GM08714 (cell line): ENCODE measurements at regions not wholly inside any gene's neighbourhood (a gene's known extent, or its start where the extent isn't known, plus 50 kb on each side); places are given as distances from the start of the nearest gene placed in this dataset.

Source experiments
- H3K4me3 ChIP-seq: fragments of 200-500 bp; sonication (Bioruptor generic); 2 replicates; pipeline ENCODE4 v1.5.1; 2014; ENCODE audit warnings: mild to moderate bottlenecking, low read length, inconsistent platforms
- ZNF274 ChIP-seq: IDR thresholded peaks from 2 replicates; pipeline ENCODE4 v1.6.1; 2012; ENCODE audit warnings: mild to moderate bottlenecking, low read depth, low read length

GRCh38 chr1:201686714-201687455 lies 142.1 kb upstream of the IPO9 start:
- no peak for TF ChIP-seq ZNF274
- no peak overlapping the region for H3K4me3 ChIP-seq

GRCh38 chr1:201688514-201688913 lies 140.4 kb upstream of the IPO9 start:
- TF ChIP-seq ZNF274: no peak
- H3K4me3 ChIP-seq: no peak overlapping the region

- TF ChIP-seq ZNF274: no peak
- H3K4me3 ChIP-seq: no peak overlapping the region
Observed at GRCh38 chr1:201689647-201690046, 139.3 kb upstream of the IPO9 start.

GRCh38 chr1:201690528-201690927 lies 138.4 kb upstream of the IPO9 start:
- no peak overlapping the region for H3K4me3 ChIP-seq
- TF ChIP-seq ZNF274: no peak

GRCh38 chr1:201691716-201692554 lies 137.0 kb upstream of the IPO9 start:
- no peak for TF ChIP-seq ZNF274
- H3K4me3 ChIP-seq: no peak overlapping the region

GRCh38 chr1:201692555-201693394 lies 136.2 kb upstream of the IPO9 start:
- TF ChIP-seq ZNF274: no peak
- no peak overlapping the region for H3K4me3 ChIP-seq

GRCh38 chr1:201693890-201694607 lies 134.9 kb upstream of the IPO9 start:
- no peak for TF ChIP-seq ZNF274
- H3K4me3 ChIP-seq: no peak overlapping the region

GRCh38 chr1:201694608-201695335 lies 134.2 kb upstream of the IPO9 start:
- H3K4me3 ChIP-seq: no peak overlapping the region

GRCh38 chr1:201695607-201696006 lies 133.3 kb upstream of the IPO9 start:
- no peak overlapping the region for H3K4me3 ChIP-seq
- no peak for TF ChIP-seq ZNF274

More at GRCh38 chr1:201694608-201695335, 134.2 kb upstream of the IPO9 start:
- TF ChIP-seq ZNF274: no peak

GRCh38 chr1:201696217-201696761 lies 132.7 kb upstream of the IPO9 start:
- TF ChIP-seq ZNF274: no peak
- no peak overlapping the region for H3K4me3 ChIP-seq

GRCh38 chr1:201697174-201697573 lies 131.8 kb upstream of the IPO9 start:
- no peak for TF ChIP-seq ZNF274
- no peak overlapping the region for H3K4me3 ChIP-seq

- no peak overlapping the region for H3K4me3 ChIP-seq
- no peak for TF ChIP-seq ZNF274
Observed at GRCh38 chr1:201701831-201702230, 127.1 kb upstream of the IPO9 start.

- no peak overlapping the region for H3K4me3 ChIP-seq
- TF ChIP-seq ZNF274: no peak
Observed at GRCh38 chr1:201702936-201703335, 126.0 kb upstream of the IPO9 start.
